Breast epithelium (tissue), 4 donors: ENCODE measurements at regions not wholly inside any gene's neighbourhood (a gene's known extent, or its start where the extent isn't known, plus 50 kb on each side); places are given as distances from the start of the nearest gene placed in this dataset.

ENCODE experiments used
- DNase-seq, 2 donors: peaks; one replicate each; pipeline ENCODE4 v3.0.0-alpha.2; 2019; ENCODE audit warnings: low spot score in 2 of 2
- H3K27ac ChIP-seq, 2 donors: fragments of 200-600 bp; sonication (generic) in 1 of 2; one replicate each; pipeline ENCODE4 v1.5.1; 2016 to 2019; ENCODE audit warnings: mild to moderate bottlenecking in 1 of 2
- H3K27me3 ChIP-seq, 2 donors: fragments of 200-600 bp; sonication (generic) in 1 of 2; one replicate each; pipeline versions ENCODE4 v1.5.1 to v1.6.0; 2017 to 2019; ENCODE audit warnings: control low read depth in 1 of 2, mild to moderate bottlenecking in 1 of 2
- H3K36me3 ChIP-seq: fragments of 200-600 bp; one replicate; pipeline ENCODE4 v1.5.1; 2019
- H3K4me1 ChIP-seq, 2 donors: fragments of 200-600 bp; sonication (generic); one replicate each; pipeline ENCODE4 v1.5.1; 2016 to 2019; ENCODE audit warnings: control low read depth in 1 of 2
- H3K4me3 ChIP-seq, 3 donors: fragments of 200-600 bp; sonication (generic); 1 replicate in 2 of 3; 2 replicates in 1 of 3; pipeline ENCODE4 v1.5.1; 2016 to 2019; ENCODE audit warnings: mild to moderate bottlenecking in 3 of 3, moderate library complexity in 2 of 3
- H3K9me3 ChIP-seq, 2 donors: fragments of 200-600 bp; sonication (generic) in 1 of 2; one replicate each; pipeline ENCODE4 v1.5.1; 2016 to 2019; ENCODE audit warnings: control low read depth in 1 of 2
- POLR2A ChIP-seq: fragments of 450-650 bp; IDR thresholded peaks from one replicate; pipeline ENCODE4 v1.6.1; 2016; ENCODE audit warnings: antibody characterized with exemption, mild to moderate bottlenecking, moderate library complexity
- POLR2AphosphoS5 ChIP-seq, 3 donors: sonication (generic); formaldehyde crosslinking; IDR thresholded peaks; one replicate each; pipeline ENCODE4 v1.6.1; 2017; ENCODE audit warnings: antibody characterized with exemption in 3 of 3
- intact Hi-C: fragments of 100-400 bp; cut with DNase I; formaldehyde crosslinking; loops from one replicate; pipeline ENCODE4 v1.15.1; 2023; ENCODE audit warnings: low total_unique reads
- TF ChIP-seq, protein P1 (sequence below), 3 donors: fragments of 450-650 bp; IDR thresholded peaks; one replicate each; pipeline ENCODE4 v1.5.1; 2016 to 2017; ENCODE audit warnings: antibody characterized with exemption in 3 of 3, mild to moderate bottlenecking in 3 of 3, moderate library complexity in 3 of 3

DNA sequence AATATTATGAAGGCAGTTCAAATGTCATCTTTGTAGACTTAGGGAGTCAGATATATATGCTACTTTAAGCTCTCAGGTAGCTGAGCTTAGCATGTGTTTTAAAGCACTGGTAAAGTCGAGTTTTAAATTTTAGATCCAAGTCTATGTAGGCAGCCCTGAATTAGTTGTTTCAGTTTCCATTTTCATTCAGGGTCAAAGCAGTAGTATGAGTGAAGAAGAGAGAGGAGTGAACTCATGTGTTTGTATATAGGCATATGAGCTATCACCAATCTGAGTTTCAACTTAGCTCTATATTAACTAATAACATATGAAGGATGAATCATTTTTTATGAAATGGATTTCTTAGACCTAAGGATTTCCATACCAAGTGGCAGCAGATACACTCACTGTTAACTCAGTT lies 1353.4 kb downstream of the FSTL5 start:
- intact Hi-C loops, result no loop called here
- Histone ChIP-seq H3K36me3 (no peaks in the 10 kb centered on the region), H3K27me3 (no peaks in the 10 kb centered on the region), H3K4me1 (no peaks in the 10 kb centered on the region), H3K4me3 (no peak overlapping the region), H3K27ac (no peak overlapping the region), H3K9me3 (no peaks in the 10 kb centered on the region)
- TF ChIP-seq, protein P1, sequence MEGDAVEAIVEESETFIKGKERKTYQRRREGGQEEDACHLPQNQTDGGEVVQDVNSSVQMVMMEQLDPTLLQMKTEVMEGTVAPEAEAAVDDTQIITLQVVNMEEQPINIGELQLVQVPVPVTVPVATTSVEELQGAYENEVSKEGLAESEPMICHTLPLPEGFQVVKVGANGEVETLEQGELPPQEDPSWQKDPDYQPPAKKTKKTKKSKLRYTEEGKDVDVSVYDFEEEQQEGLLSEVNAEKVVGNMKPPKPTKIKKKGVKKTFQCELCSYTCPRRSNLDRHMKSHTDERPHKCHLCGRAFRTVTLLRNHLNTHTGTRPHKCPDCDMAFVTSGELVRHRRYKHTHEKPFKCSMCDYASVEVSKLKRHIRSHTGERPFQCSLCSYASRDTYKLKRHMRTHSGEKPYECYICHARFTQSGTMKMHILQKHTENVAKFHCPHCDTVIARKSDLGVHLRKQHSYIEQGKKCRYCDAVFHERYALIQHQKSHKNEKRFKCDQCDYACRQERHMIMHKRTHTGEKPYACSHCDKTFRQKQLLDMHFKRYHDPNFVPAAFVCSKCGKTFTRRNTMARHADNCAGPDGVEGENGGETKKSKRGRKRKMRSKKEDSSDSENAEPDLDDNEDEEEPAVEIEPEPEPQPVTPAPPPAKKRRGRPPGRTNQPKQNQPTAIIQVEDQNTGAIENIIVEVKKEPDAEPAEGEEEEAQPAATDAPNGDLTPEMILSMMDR (IDR thresholded peaks at IDR 0.05), result no peak
- TF ChIP-seq POLR2A (no peak), POLR2AphosphoS5 (IDR thresholded peaks at IDR 0.05) (no peak)
- no peak for DNase-seq

DNA sequence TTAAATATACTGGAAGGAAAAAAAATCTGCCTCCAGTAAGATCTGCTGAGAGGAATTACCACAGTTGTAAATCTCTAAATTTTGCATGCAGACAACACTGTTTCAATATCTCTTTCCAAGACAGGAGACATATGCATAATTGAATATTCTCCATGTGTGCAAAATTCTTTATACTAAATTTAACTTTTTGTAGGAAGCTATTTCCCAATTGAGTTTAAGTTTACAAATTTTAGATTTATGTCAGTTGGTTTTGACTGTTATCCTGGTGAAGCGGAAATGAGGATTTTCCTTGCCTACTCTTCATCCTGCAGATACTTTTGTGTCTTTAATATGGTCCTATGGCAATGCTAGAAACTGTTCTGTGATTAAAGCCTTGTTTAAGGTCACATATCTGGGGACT lies 1352.9 kb downstream of the FSTL5 start:
- Histone ChIP-seq H3K9me3 (no peaks in the 10 kb centered on the region), H3K27me3 (no peaks in the 10 kb centered on the region), H3K36me3 (no peaks in the 10 kb centered on the region), H3K27ac (no peak overlapping the region), H3K4me1 (no peaks in the 10 kb centered on the region), H3K4me3 (no peak overlapping the region)
- TF ChIP-seq, protein P1 (IDR thresholded peaks at IDR 0.05), result no peak
- TF ChIP-seq POLR2A (no peak), POLR2AphosphoS5 (IDR thresholded peaks at IDR 0.05) (no peak)
- intact Hi-C loops, result no loop called here
- no peak for DNase-seq

DNA sequence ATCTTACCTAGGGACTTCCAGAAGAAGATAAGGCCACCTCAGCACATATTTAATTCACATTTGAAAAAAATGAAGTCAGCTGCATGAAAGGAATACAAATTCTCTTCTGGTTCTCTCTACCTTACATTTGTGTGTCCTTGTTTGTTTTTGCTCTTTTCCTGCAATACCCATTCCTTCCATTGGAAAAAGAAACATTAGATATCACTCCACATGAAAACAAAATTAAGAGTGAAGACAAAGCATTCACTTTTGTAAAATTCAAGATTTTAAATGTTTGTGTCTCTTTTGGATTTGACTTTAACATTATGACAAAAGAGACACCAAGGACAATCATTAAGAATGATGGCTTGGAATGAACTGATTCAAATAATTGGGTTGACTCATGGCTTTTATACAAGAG lies 1351.8 kb downstream of the FSTL5 start:
- intact Hi-C loops, result no loop called here
- peaks cover 5% of the 10 kb centered on the region for H3K36me3 ChIP-seq
- DNase-seq, result no peak
- H3K4me1 ChIP-seq, result no peaks in the 10 kb centered on the region
- no peak overlapping the region for H3K4me3 ChIP-seq
- H3K9me3 ChIP-seq, result no peaks in the 10 kb centered on the region
- H3K27me3 ChIP-seq, result no peaks in the 10 kb centered on the region
- no peak overlapping the region for H3K27ac ChIP-seq
- TF ChIP-seq POLR2AphosphoS5 (IDR thresholded peaks at IDR 0.05) (no peak), POLR2A (no peak)
- TF ChIP-seq, protein P1 (IDR thresholded peaks at IDR 0.05), result no peak

DNA sequence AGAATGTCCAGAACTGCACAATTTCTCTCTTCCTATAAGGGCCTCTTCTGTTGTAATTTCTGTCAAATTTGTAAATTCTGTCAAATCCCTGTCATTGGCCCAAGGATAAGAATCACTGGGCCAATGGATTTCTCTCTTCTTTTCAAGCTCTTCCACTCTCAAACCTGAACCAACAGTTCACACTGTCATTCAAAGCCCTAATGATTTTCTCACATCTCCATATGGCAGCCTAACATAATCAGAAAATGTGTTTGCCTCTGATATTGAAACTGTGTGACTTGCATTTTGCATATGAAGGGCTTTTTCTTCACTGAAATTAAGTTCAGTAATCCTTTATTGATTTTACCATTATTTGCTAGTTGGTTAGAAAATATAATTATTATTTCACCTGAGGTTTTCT lies 1349.1 kb downstream of the FSTL5 start:
- DNase-seq, result no peak
- no peaks in the 10 kb centered on the region for H3K4me1 ChIP-seq
- H3K4me3 ChIP-seq, result no peak overlapping the region
- H3K27me3 ChIP-seq, result no peaks in the 10 kb centered on the region
- intact Hi-C loops, result no loop called here
- TF ChIP-seq, protein P1 (IDR thresholded peaks at IDR 0.05), result no peak
- TF ChIP-seq POLR2A, result no peak
- no peak for TF ChIP-seq POLR2AphosphoS5 (IDR thresholded peaks at IDR 0.05)
- no peaks in the 10 kb centered on the region for H3K9me3 ChIP-seq
- H3K27ac ChIP-seq, result no peak overlapping the region
- peaks cover 8% of the 10 kb centered on the region for H3K36me3 ChIP-seq

DNA sequence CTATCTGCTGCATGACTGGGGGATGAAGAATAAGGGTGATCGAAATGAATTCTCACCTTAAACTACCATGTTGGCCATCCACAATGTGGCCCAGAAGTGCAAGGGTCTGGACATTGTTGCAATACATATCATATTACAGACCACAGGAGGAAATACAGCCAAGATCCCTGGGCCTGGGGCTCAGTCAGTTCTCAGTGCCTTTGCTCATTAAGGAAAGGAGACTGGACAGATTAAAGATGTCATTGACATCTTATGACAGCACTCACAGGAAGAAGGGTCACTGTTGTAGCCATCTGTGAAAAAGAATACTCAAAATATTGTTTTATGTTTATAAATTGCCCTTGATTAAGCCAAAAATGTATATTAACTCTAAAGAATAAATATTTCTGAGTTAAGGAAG lies 1345.2 kb downstream of the FSTL5 start:
- H3K4me3 ChIP-seq, result no peak overlapping the region
- intact Hi-C loops, result no loop called here
- no peak for TF ChIP-seq POLR2AphosphoS5 (IDR thresholded peaks at IDR 0.05)
- TF ChIP-seq POLR2A, result no peak
- TF ChIP-seq, protein P1 (IDR thresholded peaks at IDR 0.05), result no peak
- peaks cover 8% of the 10 kb centered on the region for H3K36me3 ChIP-seq
- DNase-seq, result no peak
- H3K9me3 ChIP-seq, result no peaks in the 10 kb centered on the region
- no peaks in the 10 kb centered on the region for H3K27me3 ChIP-seq
- no peak overlapping the region for H3K27ac ChIP-seq
- no peaks in the 10 kb centered on the region for H3K4me1 ChIP-seq
